BLaER1 (cell line): ENCODE measurements at regions not wholly inside any gene's neighbourhood (a gene's known extent, or its start where the extent isn't known, plus 50 kb on each side); places are given as distances from the start of the nearest gene placed in this dataset.

Source experiments
- H3K27ac ChIP-seq: shearing (Covaris generic); formaldehyde crosslinking; 2 replicates; pipeline ENCODE4 v1.8.1; 2022
- H3K27me3 ChIP-seq: shearing (Covaris generic); formaldehyde crosslinking; 2 replicates; pipeline ENCODE4 v1.8.1; 2022
- H3K36me3 ChIP-seq: shearing (Covaris generic); formaldehyde crosslinking; 2 replicates; pipeline ENCODE4 v1.8.1; 2022
- H3K4me1 ChIP-seq: shearing (Covaris generic); formaldehyde crosslinking; 2 replicates; pipeline ENCODE4 v1.8.1; 2022
- H3K4me2 ChIP-seq: shearing (Covaris generic); formaldehyde crosslinking; 2 replicates; pipeline ENCODE4 v1.8.1; 2022
- H3K4me3 ChIP-seq: shearing (Covaris generic); formaldehyde crosslinking; 2 replicates; pipeline ENCODE4 v1.8.1; 2022
- H3K9ac ChIP-seq: shearing (Covaris generic); formaldehyde crosslinking; 2 replicates; pipeline ENCODE4 v1.8.1; 2022
- H3K9me3 ChIP-seq: shearing (Covaris generic); formaldehyde crosslinking; 2 replicates; pipeline ENCODE4 v1.8.1; 2022
- H4K20me1 ChIP-seq: shearing (Covaris generic); formaldehyde crosslinking; 2 replicates; pipeline ENCODE4 v1.8.1; 2022
- Cebpa-rat ChIP-seq: shearing (Covaris generic); IDR thresholded peaks from 2 replicates; pipeline ENCODE4 v1.8.1; 2022

- Histone ChIP-seq H3K36me3 (no peaks in the 10 kb centered on the region), H3K4me2 (no peak overlapping the region), H3K27ac (no peak overlapping the region), H3K4me1 (no peaks in the 10 kb centered on the region), H4K20me1 (no peaks in the 10 kb centered on the region), H3K9me3 (no peaks in the 10 kb centered on the region), H3K9ac (no peak overlapping the region), H3K4me3 (no peak overlapping the region), H3K27me3 (no peaks in the 10 kb centered on the region)
- no peak for TF ChIP-seq Cebpa-rat
Observed at GRCh38 chr4:83876047-83876446, 340.1 kb downstream of the GPAT3 start.

GRCh38 chr4:83875437-83875836 lies 339.5 kb downstream of the GPAT3 start:
- Histone ChIP-seq H3K4me2 (no peak overlapping the region), H3K9ac (no peak overlapping the region), H3K9me3 (no peaks in the 10 kb centered on the region), H3K4me3 (no peak overlapping the region), H3K27ac (no peak overlapping the region), H3K27me3 (no peaks in the 10 kb centered on the region), H4K20me1 (no peaks in the 10 kb centered on the region), H3K4me1 (no peaks in the 10 kb centered on the region), H3K36me3 (no peaks in the 10 kb centered on the region)
- no peak for TF ChIP-seq Cebpa-rat

- TF ChIP-seq Cebpa-rat = no peak
- no peak overlapping the region for H3K4me2 ChIP-seq
- no peak overlapping the region for H3K4me3 ChIP-seq
- H3K36me3 ChIP-seq = no peaks in the 10 kb centered on the region
- H3K9ac ChIP-seq = no peak overlapping the region
- H3K27ac ChIP-seq = no peak overlapping the region
- H3K9me3 ChIP-seq = no peaks in the 10 kb centered on the region
- no peaks in the 10 kb centered on the region for H3K27me3 ChIP-seq
- H3K4me1 ChIP-seq = no peaks in the 10 kb centered on the region
- no peaks in the 10 kb centered on the region for H4K20me1 ChIP-seq
Observed at GRCh38 chr4:83873996-83874395, 338.1 kb downstream of the GPAT3 start.

GRCh38 chr4:83870328-83870950 lies 334.5 kb downstream of the GPAT3 start:
- Histone ChIP-seq H3K27me3 (no peaks in the 10 kb centered on the region), H3K36me3 (no peaks in the 10 kb centered on the region), H3K4me3 (no peak overlapping the region), H3K9me3 (no peaks in the 10 kb centered on the region), H4K20me1 (no peaks in the 10 kb centered on the region), H3K27ac (no peak overlapping the region), H3K9ac (no peak overlapping the region), H3K4me2 (no peak overlapping the region), H3K4me1 (no peaks in the 10 kb centered on the region)
- TF ChIP-seq Cebpa-rat = no peak

GRCh38 chr4:83866834-83867621 lies 331.1 kb downstream of the GPAT3 start:
- Histone ChIP-seq H3K4me3 (no peak overlapping the region), H3K4me2 (no peak overlapping the region), H3K36me3 (no peaks in the 10 kb centered on the region), H3K27ac (no peak overlapping the region), H3K4me1 (no peaks in the 10 kb centered on the region), H4K20me1 (no peaks in the 10 kb centered on the region), H3K9ac (no peak overlapping the region), H3K27me3 (no peaks in the 10 kb centered on the region), H3K9me3 (no peaks in the 10 kb centered on the region)
- TF ChIP-seq Cebpa-rat = no peak

- TF ChIP-seq Cebpa-rat = no peak
Observed at GRCh38 chr4:83865417-83866150, 329.7 kb downstream of the GPAT3 start.

GRCh38 chr4:83864097-83864817 lies 328.3 kb downstream of the GPAT3 start:
- no peak overlapping the region for H3K4me3 ChIP-seq
- no peaks in the 10 kb centered on the region for H3K4me1 ChIP-seq
- no peaks in the 10 kb centered on the region for H3K36me3 ChIP-seq
- no peaks in the 10 kb centered on the region for H3K27me3 ChIP-seq
- H4K20me1 ChIP-seq = no peaks in the 10 kb centered on the region
- H3K27ac ChIP-seq = no peak overlapping the region
- H3K4me2 ChIP-seq = no peak overlapping the region
- no peaks in the 10 kb centered on the region for H3K9me3 ChIP-seq
- no peak for TF ChIP-seq Cebpa-rat
- no peak overlapping the region for H3K9ac ChIP-seq

More at GRCh38 chr4:83865417-83866150, 329.7 kb downstream of the GPAT3 start:
- Histone ChIP-seq H3K9ac (no peak overlapping the region), H3K4me1 (no peaks in the 10 kb centered on the region), H3K4me2 (no peak overlapping the region), H3K4me3 (no peak overlapping the region), H3K27ac (no peak overlapping the region), H4K20me1 (no peaks in the 10 kb centered on the region), H3K9me3 (no peaks in the 10 kb centered on the region), H3K27me3 (no peaks in the 10 kb centered on the region), H3K36me3 (no peaks in the 10 kb centered on the region)

GRCh38 chr4:83862471-83862870 lies 326.6 kb downstream of the GPAT3 start:
- H3K4me1 ChIP-seq = no peaks in the 10 kb centered on the region
- TF ChIP-seq Cebpa-rat = no peak
- no peaks in the 10 kb centered on the region for H3K27me3 ChIP-seq
- no peak overlapping the region for H3K9ac ChIP-seq
- no peak overlapping the region for H3K4me2 ChIP-seq
- H3K4me3 ChIP-seq = no peak overlapping the region
- H3K27ac ChIP-seq = no peak overlapping the region
- H4K20me1 ChIP-seq = no peaks in the 10 kb centered on the region
- H3K9me3 ChIP-seq = no peaks in the 10 kb centered on the region
- H3K36me3 ChIP-seq = no peaks in the 10 kb centered on the region

GRCh38 chr4:83860200-83860599 lies 324.3 kb downstream of the GPAT3 start:
- no peak for TF ChIP-seq Cebpa-rat
- Histone ChIP-seq H3K4me1 (no peaks in the 10 kb centered on the region), H4K20me1 (no peaks in the 10 kb centered on the region), H3K9me3 (no peaks in the 10 kb centered on the region), H3K4me3 (no peak overlapping the region), H3K27me3 (no peaks in the 10 kb centered on the region), H3K36me3 (no peaks in the 10 kb centered on the region), H3K27ac (no peak overlapping the region), H3K9ac (no peak overlapping the region), H3K4me2 (no peak overlapping the region)
